ENCODE measurements at regions not wholly inside any gene's neighbourhood (a gene's known extent, or its start where the extent isn't known, plus 50 kb on each side); places are given as distances from the start of the nearest gene placed in this dataset.

GRCh38 chr22:47284360-47284759, 521.9 kb downstream of the TBC1D22A start:
- H3K4me3 ChIP-seq (ENCODE audit: low read depth, low read length): no peak overlapping the region
- DNase-seq (ENCODE audit: low read depth): no peak
- no peak for TF ChIP-seq CTCF (IDR thresholded peaks at IDR 0.05; ENCODE audit: low read depth, low read length, missing control alignments)
- in situ Hi-C loops (cut with HindIII; ENCODE audit: low sequenced_read_pairs): no loop called here

GRCh38 chr22:47283616-47284270, 521.3 kb downstream of the TBC1D22A start:
- TF ChIP-seq CTCF (IDR thresholded peaks at IDR 0.05; ENCODE audit: low read depth, low read length, missing control alignments): no peak
- in situ Hi-C loops (cut with HindIII; ENCODE audit: low sequenced_read_pairs): no loop called here
- no peak for DNase-seq (ENCODE audit: low read depth)
- H3K4me3 ChIP-seq (ENCODE audit: low read depth, low read length): no peak overlapping the region

GRCh38 chr22:47282851-47283250, 520.4 kb downstream of the TBC1D22A start:
- H3K4me3 ChIP-seq (ENCODE audit: low read depth, low read length): no peak overlapping the region
- no peak for DNase-seq (ENCODE audit: low read depth)
- in situ Hi-C loops (cut with HindIII; ENCODE audit: low sequenced_read_pairs): no loop called here
- no peak for TF ChIP-seq CTCF (IDR thresholded peaks at IDR 0.05; ENCODE audit: low read depth, low read length, missing control alignments)

- TF ChIP-seq CTCF (IDR thresholded peaks at IDR 0.05; ENCODE audit: low read depth, low read length, missing control alignments): no peak
- DNase-seq (ENCODE audit: low read depth): no peak
- in situ Hi-C loops (cut with HindIII; ENCODE audit: low sequenced_read_pairs): no loop called here
- H3K4me3 ChIP-seq (ENCODE audit: low read depth, low read length): no peak overlapping the region
Measured at GRCh38 chr22:47282366-47282765, 519.9 kb downstream of the TBC1D22A start.

- no peak for TF ChIP-seq CTCF (IDR thresholded peaks at IDR 0.05; ENCODE audit: low read depth, low read length, missing control alignments)
- DNase-seq (ENCODE audit: low read depth): peak; percentile 28
- H3K4me3 ChIP-seq (ENCODE audit: low read depth, low read length): no peak overlapping the region
- in situ Hi-C loops (cut with HindIII; ENCODE audit: low sequenced_read_pairs): no loop called here
Measured at GRCh38 chr22:47281126-47282106, 519.0 kb downstream of the TBC1D22A start.

- DNase-seq (ENCODE audit: low read depth): no peak
- in situ Hi-C loops (cut with HindIII; ENCODE audit: low sequenced_read_pairs): no loop called here
- H3K4me3 ChIP-seq (ENCODE audit: low read depth, low read length): no peak overlapping the region
- no peak for TF ChIP-seq CTCF (IDR thresholded peaks at IDR 0.05; ENCODE audit: low read depth, low read length, missing control alignments)
Measured at GRCh38 chr22:47280301-47280700, 517.9 kb downstream of the TBC1D22A start.
